GM21825 (cell line): ENCODE measurements at regions not wholly inside any gene's neighbourhood (a gene's known extent, or its start where the extent isn't known, plus 50 kb on each side); places are given as distances from the start of the nearest gene placed in this dataset.
"Not testable (repeated sequence)": the region's sequence is repeated elsewhere in the genome, so short reads cannot be mapped to it uniquely, and the experiment has no call there.

ENCODE experiments used
- ATAC-seq: cut with Tn5 transposase; IDR thresholded peaks from one replicate; pipeline ENCODE4 v1.9.1; 2021; ENCODE audit warnings: mild to moderate bottlenecking, moderate library complexity; ENCODE audit not compliant: unreplicated experiment

- ATAC-seq, result no peak
These were observed 56.1 kb upstream of the TMEM132D start for GRCh38 chr12:129959889-129960288.

- no peak for ATAC-seq
These were observed 57.3 kb upstream of the TMEM132D start for GRCh38 chr12:129961091-129961490.

GRCh38 chr12:129961856-129962255, 58.0 kb upstream of the TMEM132D start:
- ATAC-seq, result no peak

- ATAC-seq, result no peak
These were observed 60.5 kb upstream of the TMEM132D start for GRCh38 chr12:129964300-129964699.

GRCh38 chr12:129964826-129965457, 61.1 kb upstream of the TMEM132D start:
- ATAC-seq, result no peak

GRCh38 chr12:129966146-129966995, 62.5 kb upstream of the TMEM132D start:
- no peak for ATAC-seq

GRCh38 chr12:129971721-129972120, 67.9 kb upstream of the TMEM132D start:
- no peak for ATAC-seq

- no peak for ATAC-seq
These were observed 69.6 kb upstream of the TMEM132D start for GRCh38 chr12:129973236-129973961.

- no peak for ATAC-seq
These were observed 80.3 kb upstream of the TMEM132D start for GRCh38 chr12:129984106-129984505.

- no peak for ATAC-seq
These were observed 84.0 kb upstream of the TMEM132D start for GRCh38 chr12:129987841-129988240.

- ATAC-seq, result no peak
These were observed 90.8 kb upstream of the TMEM132D start for GRCh38 chr12:129994634-129995033.

- no peak for ATAC-seq
These were observed 93.4 kb upstream of the TMEM132D start for GRCh38 chr12:129997239-129997638.

GRCh38 chr12:130004310-130004877, 100.6 kb upstream of the TMEM132D start:
- ATAC-seq, result not testable (repeated sequence)

GRCh38 chr12:130007771-130008170, 103.9 kb upstream of the TMEM132D start:
- ATAC-seq, result no peak

GRCh38 chr12:130008241-130008640, 104.4 kb upstream of the TMEM132D start:
- no peak for ATAC-seq

GRCh38 chr12:130009961-130010360, 106.1 kb upstream of the TMEM132D start:
- ATAC-seq, result no peak

GRCh38 chr12:130011611-130012385, 108.0 kb upstream of the TMEM132D start:
- no peak for ATAC-seq

GRCh38 chr12:130013771-130014484, 110.1 kb upstream of the TMEM132D start:
- ATAC-seq, result no peak

GRCh38 chr12:130014485-130014807, 110.6 kb upstream of the TMEM132D start:
- ATAC-seq, result no peak

GRCh38 chr12:130016194-130016593, 112.4 kb upstream of the TMEM132D start:
- no peak for ATAC-seq
